ENCODE measurements at regions not wholly inside any gene's neighbourhood (a gene's known extent, or its start where the extent isn't known, plus 50 kb on each side); places are given as distances from the start of the nearest gene placed in this dataset.

GRCh38 chr1:37089750-37090149, 55.4 kb upstream of the GRIK3 start:
- Histone ChIP-seq H3T11ph (ENCODE audit: low read length) (no peak overlapping the region), H4K91ac (ENCODE audit: insufficient read length, low read depth, low read length) (no peak overlapping the region), H2BK5ac (ENCODE audit: insufficient read length, low read length) (no peak overlapping the region), H3K9me3 (ENCODE audit: control insufficient read depth, low read depth, low read length) (no peaks in the 10 kb centered on the region), H4K8ac (replicated peaks; ENCODE audit: insufficient read length, low read depth, low read length) (no peak overlapping the region), H3K23me2 (ENCODE audit: insufficient read length, low read depth, low read length, poor library complexity, severe bottlenecking) (no peaks in the 10 kb centered on the region), H2AFZ (ENCODE audit: low read length) (no peak overlapping the region), H2BK20ac (ENCODE audit: low read depth, low read length, poor library complexity, severe bottlenecking) (no peak overlapping the region), H3K23ac (ENCODE audit: insufficient read length, low read depth, low read length) (no peak overlapping the region), H3K4me2 (ENCODE audit: insufficient read depth, insufficient read length, low read length) (no peak overlapping the region), H3K27ac (ENCODE audit: insufficient read length, low read depth, low read length) (no peak overlapping the region), H3K18ac (ENCODE audit: insufficient read length, low read depth, low read length) (no peak overlapping the region), H2BK12ac (ENCODE audit: insufficient read length, low read depth, low read length) (no peak overlapping the region), H2BK120ac (ENCODE audit: low read depth, low read length, poor library complexity, severe bottlenecking) (no peak overlapping the region), H3K56ac (ENCODE audit: insufficient read length, low read depth, low read length) (no peak overlapping the region), H2BK15ac (ENCODE audit: low read depth, low read length) (no peak overlapping the region), H3K79me1 (ENCODE audit: insufficient read depth, low read depth, low read length, poor library complexity, severe bottlenecking) (no peaks in the 10 kb centered on the region), H3K4me1 (ENCODE audit: insufficient read depth, low read length) (no peaks in the 10 kb centered on the region), H3K27me3 (ENCODE audit: insufficient read depth, low read length) (no peaks in the 10 kb centered on the region; the same call in 1 of the 2 replicates), H4K20me1 (ENCODE audit: control insufficient read depth, insufficient read depth, insufficient read length) (no peaks in the 10 kb centered on the region), H3K79me2 (ENCODE audit: insufficient read depth, low read length) (no peaks in the 10 kb centered on the region), H4K5ac (ENCODE audit: insufficient read length, low read depth, low read length) (no peak overlapping the region), H3K4ac (ENCODE audit: low read depth, low read length) (no peak overlapping the region), H3K14ac (ENCODE audit: insufficient read depth, low read length) (no peak overlapping the region), H2AK5ac (ENCODE audit: insufficient read length, low read length) (no peak overlapping the region), H3K9ac (ENCODE audit: extremely low read depth, insufficient read length, low read length) (no peak overlapping the region)
- peak; percentile 35; the same call in 2 of the 3 replicates for TF ChIP-seq CTCF (conservative IDR thresholded peaks at IDR 0.05)
- Mint-ChIP-seq H3K4me3 (no peak overlapping the region), H3K4me1 (peaks cover 4 to 7% of the 10 kb centered on the region in 2 experiments), H3K27me3 (ENCODE audit: low read depth) (peaks cover 12% of the 10 kb centered on the region), H3K36me3 (ENCODE audit: insufficient read depth in 1 of 3, low read depth in 3 of 3) (no peaks in the 10 kb centered on the region), H3K27ac (no peak overlapping the region), H3K9me3 (no peaks in the 10 kb centered on the region)
- WGBS (ENCODE audit: extremely low coverage, insufficient read length, low lambda C conversion rate) = no CpG with 5 or more reads among the region's 3 CpGs
- no peak for DNase-seq

All from H9 (cell line).